ENCODE measurements at regions not wholly inside any gene's neighbourhood (a gene's known extent, or its start where the extent isn't known, plus 50 kb on each side); places are given as distances from the start of the nearest gene placed in this dataset.

GRCh38 chr3:124158168-124158881 lies 166.4 kb upstream of the ROPN1 start:
- H3K4me3 ChIP-seq (ENCODE audit: low read length) = no peak overlapping the region
- no peak for TF ChIP-seq CTCF (conservative IDR thresholded peaks at IDR 0.05; ENCODE audit: low read length)
- no peak for DNase-seq (ENCODE audit: low read depth)

- DNase-seq (ENCODE audit: low read depth) = no peak
- TF ChIP-seq CTCF (conservative IDR thresholded peaks at IDR 0.05; ENCODE audit: low read length) = no peak
- no peak overlapping the region for H3K4me3 ChIP-seq (ENCODE audit: low read length)
Observed at GRCh38 chr3:124161448-124161847, 169.5 kb upstream of the ROPN1 start.

GRCh38 chr3:124163689-124164088 lies 171.8 kb upstream of the ROPN1 start:
- no peak for DNase-seq (ENCODE audit: low read depth)
- no peak overlapping the region for H3K4me3 ChIP-seq (ENCODE audit: low read length)
- no peak for TF ChIP-seq CTCF (conservative IDR thresholded peaks at IDR 0.05; ENCODE audit: low read length)

- TF ChIP-seq CTCF (conservative IDR thresholded peaks at IDR 0.05; ENCODE audit: low read length) = no peak
- no peak for DNase-seq (ENCODE audit: low read depth)
- H3K4me3 ChIP-seq (ENCODE audit: low read length) = no peak overlapping the region
Observed at GRCh38 chr3:124168271-124168670, 176.3 kb upstream of the ROPN1 start.

GRCh38 chr3:124172283-124172682 lies 180.4 kb upstream of the ROPN1 start:
- no peak for TF ChIP-seq CTCF (conservative IDR thresholded peaks at IDR 0.05; ENCODE audit: low read length)
- DNase-seq (ENCODE audit: low read depth) = no peak
- no peak overlapping the region for H3K4me3 ChIP-seq (ENCODE audit: low read length)

- no peak overlapping the region for H3K4me3 ChIP-seq (ENCODE audit: low read length)
- DNase-seq (ENCODE audit: low read depth) = no peak
- TF ChIP-seq CTCF (conservative IDR thresholded peaks at IDR 0.05; ENCODE audit: low read length) = no peak
Observed at GRCh38 chr3:124172816-124173215, 180.9 kb upstream of the ROPN1 start.

- H3K4me3 ChIP-seq (ENCODE audit: low read length) = no peak overlapping the region
- TF ChIP-seq CTCF (conservative IDR thresholded peaks at IDR 0.05; ENCODE audit: low read length) = no peak
- DNase-seq (ENCODE audit: low read depth) = no peak
Observed at GRCh38 chr3:124174476-124174875, 182.6 kb upstream of the ROPN1 start.
